ENCODE measurements at regions not wholly inside any gene's neighbourhood (a gene's known extent, or its start where the extent isn't known, plus 50 kb on each side); places are given as distances from the start of the nearest gene placed in this dataset.
A peak's percentile ranks its signal among the peaks of the same experiment; 100 is the strongest.
"Not testable (repeated sequence)": the region's sequence is repeated elsewhere in the genome, so short reads cannot be mapped to it uniquely, and the experiment has no call there.

GRCh38 chr12:116327992-116328391 is 50.5 kb upstream of the MED13L start:
- not testable (repeated sequence) for DNase-seq (ENCODE audit: low read depth in 3 of 3, low spot score in 1 of 3)

- DNase-seq (ENCODE audit: low read depth in 3 of 3, low spot score in 1 of 3): no peak
Observed at GRCh38 chr12:116331876-116332275, 54.4 kb upstream of the MED13L start.

- DNase-seq (ENCODE audit: low read depth in 3 of 3, low spot score in 1 of 3): no peak
Observed at GRCh38 chr12:116332705-116333380, 55.4 kb upstream of the MED13L start.

- DNase-seq (ENCODE audit: low read depth in 3 of 3, low spot score in 1 of 3): no peak
Observed at GRCh38 chr12:116333402-116333801, 55.9 kb upstream of the MED13L start.

GRCh38 chr12:116336542-116337065 is 59.1 kb upstream of the MED13L start:
- no peak for DNase-seq (ENCODE audit: low read depth in 3 of 3, low spot score in 1 of 3)

- no peak for DNase-seq (ENCODE audit: low read depth in 3 of 3, low spot score in 1 of 3)
Observed at GRCh38 chr12:116337312-116337711, 59.8 kb upstream of the MED13L start.

- no peak for DNase-seq (ENCODE audit: low read depth in 3 of 3, low spot score in 1 of 3)
Observed at GRCh38 chr12:116338064-116338846, 60.8 kb upstream of the MED13L start.

DNA sequence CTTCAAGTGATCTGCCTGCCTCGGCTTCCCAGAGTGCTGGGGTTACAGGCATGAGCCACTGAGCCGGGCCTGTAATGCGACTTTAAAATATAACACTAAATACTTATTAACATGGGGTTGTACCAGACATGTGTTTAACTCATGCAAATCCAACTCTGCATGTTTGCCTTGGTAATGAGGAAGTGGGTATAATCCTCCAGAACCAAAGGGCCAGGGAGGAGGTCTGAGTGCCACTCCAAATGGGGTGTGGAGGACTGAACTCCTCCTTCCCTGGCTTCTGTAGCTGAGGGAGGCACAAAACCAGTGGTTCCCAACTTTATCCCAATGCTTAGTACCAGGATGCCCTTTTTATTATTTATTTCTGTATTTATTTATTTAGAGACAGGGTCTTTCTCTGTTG is 61.6 kb upstream of the MED13L start:
- no peak for DNase-seq (ENCODE audit: low read depth in 3 of 3, low spot score in 1 of 3)

GRCh38 chr12:116339800-116340371 is 62.4 kb upstream of the MED13L start:
- no peak for DNase-seq (ENCODE audit: low read depth in 3 of 3, low spot score in 1 of 3)

DNA sequence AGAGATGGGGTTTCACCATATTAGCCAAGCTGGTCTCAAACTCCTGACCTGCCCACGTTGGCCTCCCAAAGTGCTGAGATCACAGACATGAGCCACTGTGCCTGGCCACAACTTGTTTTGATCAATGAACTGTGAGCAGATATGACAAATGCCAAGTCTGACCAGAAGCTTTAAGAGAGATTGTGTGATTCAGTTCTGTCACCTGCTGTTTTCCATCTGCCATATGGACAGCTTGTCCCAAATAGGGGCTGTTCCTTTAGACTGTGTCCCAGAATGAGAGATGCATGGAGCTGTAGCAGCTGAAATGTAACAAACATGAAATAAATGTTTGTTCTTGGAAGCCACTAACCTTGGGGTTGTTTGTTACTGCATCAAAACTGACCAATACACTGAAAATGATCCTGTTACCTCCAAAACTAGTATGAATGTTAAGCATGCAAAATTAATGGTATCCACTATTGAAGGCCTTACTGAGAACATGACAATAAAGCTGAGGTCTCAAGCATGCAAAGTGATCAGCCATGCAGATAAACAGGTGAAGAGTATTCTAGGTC is 65.9 kb upstream of the MED13L start:
- no peak for DNase-seq (ENCODE audit: low read depth in 3 of 3, low spot score in 1 of 3)

- no peak for DNase-seq (ENCODE audit: low read depth in 3 of 3, low spot score in 1 of 3)
Observed at GRCh38 chr12:116346222-116346621, 68.7 kb upstream of the MED13L start.

- DNase-seq (ENCODE audit: low read depth in 3 of 3, low spot score in 1 of 3): no peak
Observed at GRCh38 chr12:116346741-116347140, 69.2 kb upstream of the MED13L start.

- DNase-seq (ENCODE audit: low read depth in 3 of 3, low spot score in 1 of 3): no peak
Observed at GRCh38 chr12:116347265-116347664, 69.8 kb upstream of the MED13L start.

GRCh38 chr12:116352315-116352835 is 74.9 kb upstream of the MED13L start:
- DNase-seq (ENCODE audit: low read depth in 3 of 3, low spot score in 1 of 3): no peak

DNA sequence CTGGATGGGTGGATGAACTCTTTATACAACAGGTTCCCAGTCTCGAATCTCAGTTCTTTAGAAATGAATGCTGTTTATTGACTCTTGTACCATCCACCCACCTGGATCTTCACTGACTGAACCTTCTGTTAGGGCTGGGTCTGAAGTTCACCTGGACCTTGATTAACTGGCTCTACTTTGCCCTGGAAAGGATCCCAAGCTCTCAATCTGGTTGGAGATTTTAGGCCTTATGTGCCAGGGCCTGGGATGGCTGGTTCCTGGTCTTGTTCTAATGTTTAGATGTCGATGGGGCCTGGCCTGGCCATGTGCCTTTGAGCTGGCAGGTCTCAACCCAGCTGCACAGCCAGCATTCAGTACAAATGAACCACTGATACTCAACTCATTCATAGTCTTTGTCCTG is 76.5 kb upstream of the MED13L start:
- no peak for DNase-seq (ENCODE audit: low read depth in 3 of 3, low spot score in 1 of 3)

- no peak for DNase-seq (ENCODE audit: low read depth in 3 of 3, low spot score in 1 of 3)
Observed at GRCh38 chr12:116354534-116354933, 77.0 kb upstream of the MED13L start.

DNA sequence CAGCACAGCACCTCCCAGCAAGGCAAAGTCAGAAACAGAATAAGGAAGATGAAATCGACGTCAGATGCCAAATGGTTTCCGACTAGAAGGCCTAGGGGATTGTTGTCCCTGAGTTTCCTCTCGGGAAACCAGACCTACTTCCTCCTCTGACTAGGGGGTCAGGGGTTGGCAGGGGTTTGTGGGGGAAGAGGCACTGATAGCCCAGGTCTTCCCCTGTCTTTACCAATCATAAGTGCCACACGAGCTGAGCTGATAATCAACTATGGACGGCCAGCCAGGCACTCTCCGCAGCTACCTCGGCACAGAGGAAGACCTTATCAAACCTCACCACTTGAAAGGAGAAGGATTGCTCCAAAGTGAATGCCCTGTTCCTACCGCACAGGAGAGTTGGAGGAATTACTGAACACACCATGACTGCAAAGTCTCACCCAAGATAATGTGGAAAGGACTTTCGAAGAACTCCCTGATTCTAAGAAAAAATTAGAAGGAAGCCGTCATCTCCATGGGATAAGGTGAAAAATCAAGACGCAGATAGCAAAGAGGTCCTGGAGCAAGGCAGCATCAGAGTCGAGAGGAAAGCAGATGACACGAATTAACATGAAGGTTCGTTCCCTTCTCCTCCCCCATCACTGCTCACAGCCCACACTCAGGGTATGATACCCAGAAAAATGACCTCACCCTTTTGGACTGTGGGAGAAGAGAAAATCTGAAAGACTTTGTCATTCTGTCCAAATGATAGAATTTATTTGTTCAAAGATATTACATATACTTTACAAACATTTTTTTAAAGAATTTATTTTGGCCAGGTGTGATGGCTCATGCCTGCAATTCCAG is 77.7 kb upstream of the MED13L start:
- no peak for DNase-seq (ENCODE audit: low read depth in 3 of 3, low spot score in 1 of 3)

GRCh38 chr12:116358536-116358892 is 81.0 kb upstream of the MED13L start:
- no peak for DNase-seq (ENCODE audit: low read depth in 3 of 3, low spot score in 1 of 3)

- peak; percentile 5 to 39 (median 13) for DNase-seq (ENCODE audit: low read depth in 3 of 3, low spot score in 1 of 3)
Observed at GRCh38 chr12:116358893-116359761, 81.6 kb upstream of the MED13L start.

All from stimulated activated CD4-positive, alpha-beta T cell treated with anti-CD3 and anti-CD28 coated beads, TNF-alpha, amount 100 ng/mL, for 1 hour (primary cell).